Thyroid gland (tissue), 4 donors: ENCODE measurements at regions not wholly inside any gene's neighbourhood (a gene's known extent, or its start where the extent isn't known, plus 50 kb on each side); places are given as distances from the start of the nearest gene placed in this dataset.

Experiments used
- POLR2A ChIP-seq, 2 donors: fragments of 450-650 bp; IDR thresholded peaks; one replicate each; pipeline ENCODE4 v1.6.1; 2017; ENCODE audit warnings: antibody characterized with exemption in 2 of 2, mild to moderate bottlenecking in 2 of 2, moderate library complexity in 1 of 2
- TF ChIP-seq, protein P1 (sequence below), 6 experiments: fragments of 200-600 bp in 3 of 6; fragments of 450-650 bp in 3 of 6; sonication (generic) in 3 of 6; IDR thresholded peaks; one replicate each; pipeline ENCODE4 v1.5.1; 2016 to 2019; ENCODE audit warnings: antibody characterized with exemption in 6 of 6, mild to moderate bottlenecking in 2 of 6, inconsistent platforms in 1 of 6, moderate library complexity in 1 of 6

DNA sequence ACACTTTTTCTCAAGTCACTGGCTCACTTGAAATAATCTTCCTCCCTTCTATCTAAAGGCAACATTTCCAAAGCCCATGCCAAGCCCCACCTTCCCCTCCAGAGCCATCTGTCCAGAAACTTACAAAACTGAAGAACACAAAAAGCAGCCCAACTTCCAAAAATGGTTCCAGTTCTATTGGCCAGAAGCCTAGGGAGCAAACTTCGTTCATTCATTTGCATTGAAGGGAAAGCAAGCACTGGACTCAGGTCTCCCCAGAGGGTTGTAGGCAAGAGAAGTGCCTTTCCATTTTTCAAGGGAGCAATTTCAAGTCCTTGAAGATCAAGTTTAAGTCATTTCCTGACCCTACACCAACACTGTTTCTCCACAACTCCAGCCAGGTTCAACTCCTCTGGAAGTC lies 585.0 kb downstream of the BCL11A start:
- TF ChIP-seq, protein P1, sequence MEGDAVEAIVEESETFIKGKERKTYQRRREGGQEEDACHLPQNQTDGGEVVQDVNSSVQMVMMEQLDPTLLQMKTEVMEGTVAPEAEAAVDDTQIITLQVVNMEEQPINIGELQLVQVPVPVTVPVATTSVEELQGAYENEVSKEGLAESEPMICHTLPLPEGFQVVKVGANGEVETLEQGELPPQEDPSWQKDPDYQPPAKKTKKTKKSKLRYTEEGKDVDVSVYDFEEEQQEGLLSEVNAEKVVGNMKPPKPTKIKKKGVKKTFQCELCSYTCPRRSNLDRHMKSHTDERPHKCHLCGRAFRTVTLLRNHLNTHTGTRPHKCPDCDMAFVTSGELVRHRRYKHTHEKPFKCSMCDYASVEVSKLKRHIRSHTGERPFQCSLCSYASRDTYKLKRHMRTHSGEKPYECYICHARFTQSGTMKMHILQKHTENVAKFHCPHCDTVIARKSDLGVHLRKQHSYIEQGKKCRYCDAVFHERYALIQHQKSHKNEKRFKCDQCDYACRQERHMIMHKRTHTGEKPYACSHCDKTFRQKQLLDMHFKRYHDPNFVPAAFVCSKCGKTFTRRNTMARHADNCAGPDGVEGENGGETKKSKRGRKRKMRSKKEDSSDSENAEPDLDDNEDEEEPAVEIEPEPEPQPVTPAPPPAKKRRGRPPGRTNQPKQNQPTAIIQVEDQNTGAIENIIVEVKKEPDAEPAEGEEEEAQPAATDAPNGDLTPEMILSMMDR (IDR thresholded peaks at IDR 0.05): no peak
- no peak for TF ChIP-seq POLR2A (IDR thresholded peaks at IDR 0.05)
